NCI-H1092 treated with DMSO at 0.1 percent for 48 hours (cell line): ENCODE measurements at regions not wholly inside any gene's neighbourhood (a gene's known extent, or its start where the extent isn't known, plus 50 kb on each side); places are given as distances from the start of the nearest gene placed in this dataset.
A peak's percentile ranks its signal among the peaks of the same experiment; 100 is the strongest.
"Not testable (repeated sequence)": the region's sequence is repeated elsewhere in the genome, so short reads cannot be mapped to it uniquely, and the experiment has no call there.

ENCODE experiments used
- DNase-seq: peaks from one replicate; lab custom pipeline; 2025; lab: John Stamatoyannopoulos, UW

DNA sequence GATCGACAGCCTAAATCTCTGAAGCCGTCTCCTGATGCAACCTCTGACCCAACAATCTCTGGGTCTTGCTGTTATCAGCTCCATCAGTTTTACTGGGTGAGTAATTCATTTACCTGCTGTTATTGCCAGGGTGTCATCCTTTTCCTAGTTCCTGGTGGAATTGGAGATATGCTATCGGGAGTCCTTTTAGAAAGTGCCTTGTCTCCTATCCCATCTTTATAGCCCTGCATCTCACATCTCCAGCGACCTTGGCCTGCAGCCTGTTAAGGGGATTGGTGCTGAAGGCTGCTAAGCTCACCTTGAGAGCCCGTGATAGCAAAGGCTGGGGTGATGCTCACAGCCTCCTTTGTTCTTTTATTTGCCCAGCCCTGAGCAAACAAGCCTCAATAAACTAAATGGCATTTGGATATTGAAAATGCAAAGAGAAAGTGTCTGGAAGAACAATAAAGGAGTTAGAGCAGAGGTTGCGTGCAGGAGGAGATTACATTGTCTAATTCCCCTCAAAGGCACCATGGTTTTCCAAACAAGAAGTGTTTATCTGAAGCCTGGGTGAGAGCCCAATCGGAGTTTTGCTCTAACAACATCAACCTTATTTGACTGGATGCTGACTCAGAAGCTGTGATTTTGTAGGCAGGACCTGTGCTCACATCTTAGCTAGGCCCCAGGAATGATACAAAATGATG, 101.8 kb downstream of the RPLP1 start:
- DNase-seq: peak; percentile 93

DNA sequence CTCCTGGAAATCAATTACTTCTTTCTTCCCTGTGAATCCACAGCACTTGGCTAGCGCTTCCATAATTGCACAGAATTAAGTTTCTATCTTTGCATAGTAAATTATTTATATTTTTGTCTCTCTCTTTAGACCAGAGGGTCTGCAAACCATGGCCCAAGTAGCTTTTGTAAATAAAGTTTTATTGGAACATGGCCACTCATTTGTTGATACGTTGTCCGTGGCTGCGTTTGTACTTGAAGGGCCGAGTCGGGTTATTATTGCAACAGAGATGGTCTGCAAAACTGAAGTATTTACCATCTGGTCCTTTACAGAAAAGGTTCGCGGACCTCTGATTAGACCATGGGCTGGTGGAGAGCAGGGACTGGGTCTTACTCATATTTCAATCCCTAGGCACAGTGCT, 102.5 kb downstream of the RPLP1 start:
- DNase-seq: peak; percentile 63

DNA sequence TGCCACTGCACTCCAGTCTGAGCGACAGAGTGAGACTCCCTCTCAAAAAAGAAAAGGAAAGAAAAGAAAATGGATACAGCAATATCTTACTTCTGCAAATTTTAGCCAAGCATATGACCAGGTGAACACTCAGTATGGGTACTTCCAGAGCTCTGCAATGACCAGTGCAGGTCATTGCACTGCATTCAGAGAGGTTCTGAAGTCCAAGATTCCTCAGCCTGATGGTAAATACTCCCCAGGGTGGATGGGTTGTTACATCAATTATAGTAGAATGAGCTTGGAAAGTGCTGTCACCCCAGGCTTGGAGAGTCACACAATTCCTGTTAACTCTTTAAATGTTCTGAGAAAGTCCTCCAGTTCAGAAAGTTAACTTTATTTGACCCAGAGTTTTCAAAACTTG, 103.7 kb downstream of the RPLP1 start:
- no peak for DNase-seq

DNA sequence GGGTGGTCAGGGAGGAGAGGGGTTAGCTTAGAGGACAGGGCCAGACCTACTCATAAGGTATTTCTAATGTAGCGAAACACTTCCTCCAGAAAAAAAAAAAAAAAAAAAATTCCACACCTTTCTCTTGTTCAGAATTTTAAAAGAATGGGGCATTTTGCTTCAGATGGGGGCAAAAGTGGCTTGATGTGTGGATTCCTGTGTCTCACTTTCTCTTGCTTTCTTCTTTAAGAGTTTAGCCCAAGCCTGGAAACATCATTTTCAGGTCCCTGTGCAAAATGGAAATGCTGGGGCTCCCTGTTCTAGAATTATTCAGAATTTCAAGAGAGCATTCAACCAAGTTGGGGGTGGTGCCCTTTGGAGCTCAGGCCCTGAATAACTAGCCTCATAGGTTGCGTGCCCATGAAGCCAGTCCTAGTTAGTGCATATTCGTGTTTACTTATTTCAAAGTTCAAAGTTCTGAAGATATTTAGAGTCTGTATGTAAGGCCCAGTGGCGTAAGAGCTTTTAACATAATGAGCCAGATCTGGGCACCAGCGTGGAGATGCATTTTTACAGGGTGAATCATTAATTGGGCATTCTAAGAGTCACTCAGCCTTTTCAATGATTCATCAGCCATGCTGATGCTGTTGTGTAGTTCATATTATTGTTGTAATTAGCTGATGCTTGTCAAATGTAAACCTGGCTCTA, 104.5 kb downstream of the RPLP1 start:
- peak; percentile 45 for DNase-seq

DNA sequence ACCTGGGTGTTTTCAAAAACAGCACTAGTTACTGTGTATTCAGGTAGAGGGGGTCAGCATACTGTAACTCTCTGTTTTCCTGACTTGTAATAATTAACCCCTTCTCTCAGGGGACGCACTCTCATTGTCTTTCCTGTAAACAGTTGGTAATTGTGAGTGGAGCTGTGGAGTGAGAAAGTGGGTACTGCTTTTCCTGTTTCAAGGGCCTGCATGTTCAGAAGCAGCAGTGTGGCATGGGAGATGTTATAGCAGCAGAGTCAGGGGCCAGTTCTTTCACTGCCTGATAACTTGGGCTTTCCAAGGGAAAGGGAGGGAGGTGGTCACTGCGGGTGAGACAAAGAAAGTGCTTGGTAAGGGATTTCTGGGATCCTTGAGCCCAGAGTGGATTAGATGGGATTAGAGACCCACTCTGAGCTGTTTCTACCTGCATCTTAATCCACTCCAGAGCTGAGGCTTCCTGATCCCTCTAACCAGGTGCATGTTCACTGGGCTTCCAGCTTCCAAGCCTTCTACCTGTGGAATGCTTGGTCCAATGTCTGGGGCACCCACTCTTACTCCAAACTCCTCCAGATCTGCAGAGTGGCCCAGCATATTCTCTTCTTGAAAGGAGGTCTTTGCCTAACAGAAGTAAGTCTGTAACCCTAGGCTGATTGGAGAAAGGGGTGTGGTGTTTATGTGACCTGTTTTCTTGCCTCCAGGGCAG, 105.2 kb downstream of the RPLP1 start:
- DNase-seq: peak; percentile 45

DNA sequence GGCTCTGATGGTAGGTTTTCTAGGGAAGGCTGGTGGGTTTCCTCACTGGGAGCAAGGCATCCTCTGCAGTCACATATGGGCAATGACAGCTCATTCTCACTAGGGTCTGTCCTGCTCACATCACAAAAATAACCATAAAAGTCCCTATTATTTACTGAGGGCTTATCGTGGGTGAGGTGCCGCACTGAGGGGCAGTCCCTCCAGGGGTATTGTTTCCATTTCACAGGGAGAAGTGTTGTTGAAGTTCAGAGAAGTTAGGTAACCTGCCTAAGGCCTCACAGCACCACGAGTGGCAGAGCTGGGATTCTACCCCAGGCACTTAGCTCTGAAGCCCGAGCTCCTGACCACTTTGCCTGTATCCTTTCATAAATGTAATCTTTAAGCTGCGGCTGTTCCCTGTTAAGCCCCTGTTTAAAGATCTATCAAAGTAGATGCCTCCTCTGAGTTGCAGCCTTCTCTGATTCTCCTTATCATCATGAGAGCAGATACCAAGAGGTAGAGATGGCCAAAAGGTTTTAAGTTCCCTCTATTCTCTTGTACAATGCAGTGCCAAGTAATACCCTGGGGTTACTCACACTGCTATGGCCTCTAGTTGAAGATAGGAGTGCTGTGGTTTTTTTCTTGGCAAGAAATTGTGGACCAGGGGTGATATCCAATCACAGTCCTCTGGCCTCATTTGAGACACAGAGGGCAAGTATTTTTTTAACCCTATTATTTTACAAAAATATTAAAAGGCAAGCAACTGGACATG, 107.0 kb downstream of the RPLP1 start:
- no peak for DNase-seq

DNA sequence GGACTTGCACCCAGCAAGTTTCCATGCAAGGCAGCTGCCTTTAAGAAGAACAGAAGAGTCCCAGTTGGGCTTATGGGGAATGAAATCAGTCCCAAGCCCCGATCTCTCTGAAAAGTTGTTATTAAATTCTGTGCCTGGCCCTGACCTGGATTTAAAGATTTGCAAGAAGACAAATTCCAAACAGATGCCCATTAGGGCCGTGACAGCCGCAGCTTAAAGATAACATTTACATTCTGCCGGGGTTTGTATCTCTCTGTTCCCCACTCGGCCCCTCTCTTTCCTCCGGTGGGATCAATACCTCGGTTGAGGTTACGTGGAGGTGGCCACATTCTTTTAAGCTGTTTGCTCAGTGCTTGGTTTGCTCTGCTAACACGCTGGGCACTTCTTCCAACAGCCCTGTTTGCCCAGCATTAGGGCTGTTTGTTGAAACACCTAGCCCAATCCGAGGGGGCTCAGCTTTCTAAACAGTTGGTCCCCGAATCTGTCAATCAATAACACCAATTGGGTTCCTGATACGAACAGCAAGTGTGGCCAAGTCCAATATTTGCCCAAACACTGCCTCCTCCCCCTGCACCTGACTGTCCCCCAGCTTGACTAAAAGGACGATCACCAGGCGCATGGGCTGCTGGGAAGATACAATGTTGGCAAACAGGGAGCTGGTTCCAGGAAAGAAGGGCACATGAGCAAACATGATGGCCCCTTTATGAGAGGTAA, 108.6 kb downstream of the RPLP1 start:
- DNase-seq: peak; percentile 98

DNA sequence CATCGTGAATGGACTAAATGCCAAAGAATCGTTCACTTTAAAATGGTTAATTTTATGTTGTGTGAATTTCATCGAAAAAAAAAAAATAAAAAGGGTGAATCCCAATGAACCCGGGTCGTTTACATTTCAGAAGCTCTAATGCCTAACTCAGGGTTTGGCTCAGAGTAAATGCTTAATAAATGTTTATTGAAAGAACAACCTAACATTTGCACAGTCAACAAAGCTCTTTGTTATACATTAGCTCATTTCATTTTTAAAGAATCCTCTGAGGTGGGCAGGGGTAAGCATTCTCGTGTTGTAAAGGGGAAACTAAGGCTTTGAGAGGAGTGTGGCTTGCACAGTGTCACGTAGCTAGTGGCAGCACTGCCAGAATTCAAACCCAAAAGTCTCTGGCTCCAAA, 109.5 kb downstream of the RPLP1 start:
- no peak for DNase-seq

DNA sequence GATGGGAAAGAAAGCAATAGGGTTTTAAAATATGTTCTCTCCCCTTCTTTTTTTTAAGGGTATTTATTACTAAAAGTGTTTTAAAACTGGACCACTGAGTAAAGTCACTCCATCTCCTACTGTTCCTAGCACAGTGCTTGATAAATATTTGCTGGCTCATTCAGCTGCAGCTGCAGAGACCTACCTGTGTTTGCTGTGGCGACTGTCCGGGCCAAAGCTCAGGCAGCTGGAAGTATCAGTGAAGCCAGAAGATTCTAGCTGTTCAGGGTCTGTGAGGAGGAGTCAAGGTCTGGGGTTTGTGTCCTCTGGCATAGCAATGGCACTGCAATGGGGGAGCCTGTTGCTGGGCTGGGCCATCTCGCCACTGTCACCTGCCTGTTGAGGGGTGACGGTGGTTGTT, 109.9 kb downstream of the RPLP1 start:
- DNase-seq: peak; percentile 79

DNA sequence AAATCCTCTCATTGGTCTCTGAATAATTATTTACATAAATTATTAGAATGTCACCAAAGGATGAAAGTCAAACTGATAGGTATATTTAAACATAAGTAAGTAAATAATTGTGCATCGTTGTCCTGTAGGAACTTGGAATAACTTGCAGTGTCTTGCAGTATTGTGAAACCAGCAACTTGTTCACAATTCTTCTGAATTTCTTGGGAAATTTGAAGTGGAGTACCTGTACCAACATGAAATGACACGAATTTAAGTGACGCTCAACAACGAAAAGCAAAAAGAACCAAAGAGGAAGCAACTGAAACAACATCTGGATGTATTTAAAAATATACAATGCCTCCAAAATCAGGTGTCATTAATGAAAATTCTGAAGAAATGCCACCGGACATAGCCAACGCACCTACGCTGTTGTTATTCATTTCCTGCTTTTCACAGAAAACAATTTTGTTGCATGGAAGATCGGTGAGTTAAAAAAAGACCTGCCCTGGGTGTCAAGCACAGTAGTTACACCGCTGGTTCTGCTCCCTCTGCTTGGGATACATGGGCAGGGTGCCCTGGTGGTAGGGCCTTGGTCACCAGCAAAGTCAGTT, 112.5 kb downstream of the RPLP1 start:
- no peak for DNase-seq

DNA sequence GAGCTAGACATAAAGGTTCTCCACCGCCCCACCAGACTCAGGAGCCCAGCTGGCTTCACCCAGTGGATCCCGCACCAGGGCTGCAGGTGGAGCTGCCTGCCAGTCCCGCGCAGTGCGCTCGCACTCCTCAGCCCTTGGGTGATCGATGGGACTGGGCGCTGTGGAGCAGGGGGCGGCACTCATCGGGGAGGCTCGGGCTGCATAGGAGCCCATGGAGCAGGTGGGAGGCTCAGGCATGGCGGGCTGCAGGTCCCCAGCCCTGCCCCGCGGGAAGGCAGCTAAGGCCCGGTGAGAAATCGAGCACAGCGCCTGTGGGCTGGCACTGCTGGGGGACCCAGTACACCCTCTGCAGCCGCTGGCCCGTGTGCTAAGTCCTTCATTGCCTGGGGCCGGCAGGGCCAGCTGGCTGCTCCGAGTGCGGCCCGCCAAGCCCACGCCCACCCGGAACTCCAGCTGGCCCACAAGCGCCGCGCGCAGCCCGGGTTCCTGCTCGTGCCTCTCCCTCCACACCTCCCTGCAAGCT, 114.7 kb downstream of the RPLP1 start:
- DNase-seq: not testable (repeated sequence)

DNA sequence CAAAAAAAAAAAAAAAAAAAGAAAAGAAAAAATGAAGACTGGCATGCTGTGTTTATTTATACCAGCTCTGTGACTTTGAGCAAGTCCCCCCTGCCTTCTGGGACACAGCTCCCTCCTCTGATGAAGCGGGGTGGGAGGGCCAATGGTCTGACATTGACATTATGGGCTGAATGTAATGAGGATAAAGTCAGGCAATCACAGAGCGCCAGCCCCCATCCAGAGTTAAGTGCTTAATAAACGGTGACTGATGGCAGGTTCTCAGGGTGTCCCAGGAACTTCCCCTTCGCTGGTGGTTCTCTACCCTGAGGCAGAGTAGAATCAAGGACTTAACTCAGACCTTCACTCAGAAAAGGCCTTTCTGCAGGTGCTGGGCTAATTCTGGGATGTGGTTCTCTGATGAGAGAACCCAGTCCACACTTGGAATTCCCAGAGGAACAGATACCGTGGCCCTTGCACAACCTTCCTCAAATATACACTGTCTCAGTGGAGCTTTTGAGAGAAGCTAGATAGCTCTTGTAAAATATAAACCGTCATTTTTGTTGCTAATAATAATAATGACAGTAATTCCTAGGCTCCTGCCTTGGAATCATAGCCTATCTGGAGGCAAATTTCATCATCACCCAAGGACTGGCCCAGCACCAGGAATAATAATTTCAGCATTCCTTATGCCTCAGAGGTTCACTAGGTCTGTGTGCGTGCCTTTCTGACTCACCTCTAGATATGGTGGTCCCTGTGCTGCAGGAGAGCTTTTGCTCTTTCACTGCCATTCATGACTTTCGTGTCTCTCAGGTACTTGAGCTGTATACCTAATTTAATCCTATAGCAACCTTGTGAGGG, 115.8 kb downstream of the RPLP1 start:
- DNase-seq: no peak

DNA sequence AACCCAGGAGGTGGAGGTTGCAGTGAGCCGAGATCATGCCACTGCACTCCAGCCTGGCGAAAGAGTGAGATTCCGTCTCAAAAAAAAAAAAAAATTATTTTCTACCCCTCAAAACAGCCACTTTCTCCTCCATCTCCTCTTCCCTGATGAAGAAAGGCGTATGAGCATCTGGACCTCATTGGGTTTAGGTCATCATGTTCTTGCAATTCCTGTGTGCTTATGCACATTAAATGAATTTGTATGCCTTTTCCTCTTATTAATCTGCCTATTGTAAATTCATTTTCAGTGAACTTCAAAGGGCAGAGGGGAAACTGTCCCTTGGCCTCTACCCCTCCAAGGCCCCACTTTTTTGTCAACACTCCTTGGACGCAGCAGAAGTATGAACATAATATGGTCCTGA, 117.8 kb downstream of the RPLP1 start:
- no peak for DNase-seq

DNA sequence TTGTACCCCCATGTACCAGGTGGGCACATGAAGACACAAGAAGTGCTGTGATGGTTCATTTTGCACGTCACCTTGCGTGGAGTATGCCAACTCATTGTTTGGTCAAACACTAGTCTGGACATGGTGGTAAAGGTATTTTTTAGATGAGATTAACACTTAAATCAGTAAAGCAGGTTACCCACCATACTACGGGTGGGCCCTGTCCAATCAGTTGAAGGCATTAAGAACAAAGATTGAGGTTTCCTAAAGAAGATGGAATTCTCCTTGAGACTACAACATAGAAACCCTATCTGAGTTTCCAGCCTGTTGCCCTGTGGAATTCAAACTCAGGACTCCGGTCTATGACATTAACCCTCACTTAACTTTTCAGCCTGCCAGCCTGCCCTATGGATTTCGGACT, 118.4 kb downstream of the RPLP1 start:
- no peak for DNase-seq

DNA sequence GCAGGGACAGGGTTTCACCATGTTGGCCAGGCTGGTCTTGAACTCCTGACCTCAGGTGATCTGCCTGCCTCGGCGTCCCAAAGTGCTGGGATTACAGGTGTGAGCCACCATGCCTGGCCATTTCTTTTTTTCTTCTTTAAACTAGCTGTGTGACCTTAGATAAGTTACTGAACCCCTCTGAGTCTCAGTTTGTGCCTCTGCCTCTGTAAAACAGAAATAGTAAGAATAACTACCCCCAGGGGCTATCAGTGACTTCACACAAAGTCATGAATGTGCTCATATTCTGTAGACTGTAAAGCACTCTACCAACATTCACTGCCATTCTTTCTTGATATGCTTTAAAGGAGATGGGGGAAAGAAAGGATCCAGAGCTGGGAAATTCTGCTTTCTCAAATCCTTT, 120.7 kb downstream of the RPLP1 start:
- DNase-seq: not testable (repeated sequence)

DNA sequence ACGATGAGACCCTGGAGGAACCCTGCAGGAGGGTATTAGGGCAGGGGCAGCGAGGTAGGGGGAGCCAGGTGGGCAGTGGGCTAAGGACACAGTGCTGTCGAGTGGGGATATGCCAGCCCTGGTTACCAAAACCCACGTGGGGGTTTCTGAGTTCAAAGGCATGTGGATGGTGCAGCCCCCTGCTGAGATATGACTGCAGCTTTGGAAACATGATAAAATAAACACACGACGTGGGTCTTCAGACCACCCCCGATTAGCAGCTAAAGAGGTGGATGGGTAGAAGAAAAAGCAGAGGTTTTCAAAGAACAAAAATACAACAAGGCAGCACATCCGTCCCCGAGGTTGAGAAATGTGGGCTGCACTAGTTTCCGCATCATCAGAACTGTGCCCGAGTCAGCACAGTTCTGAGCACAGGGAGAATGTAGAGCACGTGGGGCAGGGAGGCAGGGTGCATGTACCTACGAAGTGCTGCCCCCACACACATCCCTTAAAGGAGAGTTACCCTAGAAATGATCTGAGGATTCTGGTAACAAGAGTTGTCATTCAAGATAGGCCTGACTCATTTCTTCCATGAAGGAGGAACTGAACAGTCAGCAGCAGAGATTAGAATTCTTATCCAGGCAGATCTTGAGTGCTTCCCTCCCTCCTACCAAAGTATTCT, 121.3 kb downstream of the RPLP1 start:
- DNase-seq: no peak

DNA sequence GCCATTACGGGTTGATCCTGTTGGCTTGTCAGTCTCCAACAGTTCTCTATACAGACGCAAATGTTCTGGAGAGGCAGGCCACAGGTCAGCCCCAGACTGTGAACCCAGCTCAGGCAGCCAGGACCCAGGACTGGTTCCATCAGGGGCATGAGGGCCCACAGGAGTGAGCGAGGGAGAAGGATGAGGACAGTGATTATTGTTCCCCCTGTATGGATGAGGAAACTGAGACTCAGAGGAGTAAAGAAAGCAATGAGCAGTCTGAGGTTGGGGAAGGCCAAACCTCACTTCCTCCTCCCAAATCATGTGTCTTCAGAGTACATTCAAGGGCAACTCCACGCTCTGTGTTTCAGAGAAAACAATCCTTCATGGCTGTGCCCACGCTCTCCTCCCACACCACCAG, 121.9 kb downstream of the RPLP1 start:
- no peak for DNase-seq

DNA sequence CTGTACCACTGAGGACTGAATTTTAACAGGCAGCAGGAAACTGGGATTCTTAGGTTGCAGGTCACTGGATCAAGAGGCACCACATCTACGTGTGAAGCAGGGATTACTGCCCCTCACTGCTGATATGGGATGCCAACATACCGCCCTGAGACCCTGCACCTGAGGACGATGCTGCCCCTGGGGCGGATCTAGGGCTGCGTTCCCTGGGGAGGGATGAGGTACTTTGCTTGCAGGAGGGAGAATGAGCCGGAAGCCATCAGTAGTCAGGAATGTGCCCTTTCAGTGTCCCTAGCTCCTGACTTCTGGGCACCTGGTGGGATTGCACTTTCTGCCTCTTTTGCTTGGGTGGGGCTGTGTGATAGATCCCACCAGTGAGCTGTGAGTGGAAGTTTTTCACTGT, 122.8 kb downstream of the RPLP1 start:
- DNase-seq: no peak

DNA sequence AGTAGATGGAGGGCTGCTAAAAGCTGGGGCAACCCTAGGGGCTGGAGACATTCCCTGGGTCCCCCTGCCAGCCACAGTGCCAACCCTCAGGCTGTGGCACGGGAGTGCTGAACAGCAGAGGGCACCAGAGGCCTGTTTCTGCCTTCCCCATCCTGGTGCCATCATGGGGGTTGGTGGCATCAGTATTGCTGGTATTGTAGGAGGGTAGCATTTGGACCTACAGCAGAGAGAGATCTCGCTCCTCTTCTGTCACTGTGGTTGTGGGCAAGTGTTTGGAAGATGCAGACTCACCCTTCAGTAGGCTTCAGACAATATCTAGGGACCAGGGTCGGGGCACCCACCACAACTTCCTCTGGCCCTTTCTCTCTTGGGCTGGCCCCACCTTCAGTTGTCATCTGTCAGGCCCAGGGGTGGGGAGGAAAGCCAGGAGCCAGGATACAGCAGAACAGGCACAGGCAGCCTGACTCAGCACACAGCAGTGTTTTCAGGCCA, 123.5 kb downstream of the RPLP1 start:
- DNase-seq: peak; percentile 55

DNA sequence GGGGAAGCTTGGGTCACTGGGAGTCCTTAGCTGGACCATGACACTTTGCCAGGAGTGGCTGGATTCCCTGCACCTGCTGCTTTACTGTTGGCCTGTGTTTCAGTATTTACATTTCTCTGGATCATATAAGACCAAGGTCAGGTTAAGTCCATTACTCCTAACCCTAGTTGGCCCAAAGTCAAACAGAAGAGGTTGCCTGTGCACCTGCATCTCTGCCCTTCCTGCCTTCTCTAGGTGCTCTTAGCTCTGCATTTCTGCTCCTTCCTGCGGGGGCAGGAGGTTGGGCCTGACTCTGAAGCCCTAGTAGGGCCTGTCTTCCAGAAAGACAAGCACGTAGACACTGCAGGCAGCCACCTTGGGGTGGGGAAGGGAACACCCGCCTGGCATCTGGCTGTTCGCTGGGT, 124.3 kb downstream of the RPLP1 start:
- DNase-seq: no peak
